SK-N-SH treated with all-trans-retinoic acid at 6 μM for 48 hours (cell line): ENCODE measurements at regions not wholly inside any gene's neighbourhood (a gene's known extent, or its start where the extent isn't known, plus 50 kb on each side); places are given as distances from the start of the nearest gene placed in this dataset.

ENCODE experiments used
- ATAC-seq: fragments of 200-7000 bp; cut with Tn5 transposase; 3 replicates; pipeline ENCODE4 v1.9.1; 2020; ENCODE audit warnings: mild to moderate bottlenecking, moderate library complexity
- ARNTL ChIP-seq: fragments of 450-650 bp; formaldehyde crosslinking; IDR thresholded peaks from 2 replicates; pipeline ENCODE4 v1.5.0; 2020; ENCODE audit warnings: low read depth, mild to moderate bottlenecking, moderate library complexity, borderline replicate concordance
- BACH2 ChIP-seq: fragments of 250-450 bp; sonication (Bioruptor Pico); IDR thresholded peaks from 2 replicates; pipeline ENCODE4 v1.9.0; 2021; ENCODE audit warnings: mild to moderate bottlenecking, borderline replicate concordance
- CREB5 ChIP-seq: fragments of 250-450 bp; sonication (Bioruptor Pico); IDR thresholded peaks from 2 replicates; pipeline ENCODE4 v1.5.1; 2020; ENCODE audit warnings: low read depth, mild to moderate bottlenecking, moderate library complexity
- CSDC2 ChIP-seq: fragments of 250-450 bp; sonication (Bioruptor Pico); IDR thresholded peaks from 2 replicates; pipeline ENCODE4 v1.5.0; 2020; ENCODE audit warnings: mild to moderate bottlenecking, moderate library complexity
- CSRNP3 ChIP-seq: fragments of 250-450 bp; sonication (Bioruptor Pico); IDR thresholded peaks from 2 replicates; pipeline ENCODE4 v1.5.1; 2021; ENCODE audit warnings: mild to moderate bottlenecking, moderate library complexity
- ESRRG ChIP-seq: fragments of 250-450 bp; sonication (Bioruptor Pico); IDR thresholded peaks from 2 replicates; pipeline ENCODE4 v1.6.1; 2021; ENCODE audit warnings: mild to moderate bottlenecking
- GLIS3 ChIP-seq: fragments of 250-450 bp; sonication (Bioruptor Pico); IDR thresholded peaks from 2 replicates; pipeline ENCODE4 v1.5.0; 2020; ENCODE audit warnings: mild to moderate bottlenecking, moderate library complexity
- ISL1 ChIP-seq: fragments of 250-450 bp; sonication (Bioruptor Pico); IDR thresholded peaks from 2 replicates; pipeline ENCODE4 v2.1.2; 2022; ENCODE audit warnings: mild to moderate bottlenecking, moderate library complexity
- OSR1 ChIP-seq: fragments of 250-450 bp; sonication (Bioruptor Pico); IDR thresholded peaks from 2 replicates; pipeline ENCODE4 v1.8.0; 2022; ENCODE audit warnings: moderate library complexity, mild to moderate bottlenecking, inconsistent platforms
- PATZ1 ChIP-seq: fragments of 250-450 bp; sonication (Bioruptor Pico); IDR thresholded peaks from 2 replicates; pipeline ENCODE4 v1.8.0; 2020; ENCODE audit warnings: mild to moderate bottlenecking, moderate library complexity, borderline replicate concordance
- PPARA ChIP-seq: fragments of 250-450 bp; sonication (Bioruptor Pico); IDR thresholded peaks from 2 replicates; pipeline ENCODE4 v1.5.0; 2020; ENCODE audit warnings: mild to moderate bottlenecking, borderline replicate concordance
- RARB ChIP-seq: fragments of 250-450 bp; sonication (Bioruptor Pico); IDR thresholded peaks from 2 replicates; pipeline ENCODE4 v1.8.0; 2021; ENCODE audit warnings: mild to moderate bottlenecking, moderate library complexity
- TCF4 ChIP-seq: fragments of 250-450 bp; sonication (Bioruptor Pico); IDR thresholded peaks from 2 replicates; pipeline ENCODE4 v1.8.0; 2021; ENCODE audit warnings: mild to moderate bottlenecking, moderate library complexity, borderline replicate concordance
- TOX ChIP-seq: fragments of 250-450 bp; sonication (Bioruptor Pico); IDR thresholded peaks from 2 replicates; pipeline ENCODE4 v1.8.0; 2021; ENCODE audit warnings: mild to moderate bottlenecking, moderate library complexity, borderline replicate concordance
- TSHZ2 ChIP-seq: fragments of 250-450 bp; sonication (Bioruptor Pico); IDR thresholded peaks from 2 replicates; pipeline ENCODE4 v1.5.0; 2020; ENCODE audit warnings: mild to moderate bottlenecking, moderate library complexity
- ZC3H10 ChIP-seq: fragments of 250-450 bp; sonication (Bioruptor Pico); IDR thresholded peaks from 2 replicates; pipeline ENCODE4 v1.5.1; 2021; ENCODE audit warnings: mild to moderate bottlenecking, moderate library complexity
- ZFP3 ChIP-seq: fragments of 250-450 bp; sonication (Bioruptor Pico); IDR thresholded peaks from 2 replicates; pipeline ENCODE4 v1.5.0; 2020; ENCODE audit warnings: mild to moderate bottlenecking, moderate library complexity
- ZFP30 ChIP-seq: fragments of 450-650 bp; formaldehyde crosslinking; IDR thresholded peaks from 2 replicates; pipeline ENCODE4 v1.5.0; 2022; ENCODE audit warnings: mild to moderate bottlenecking, moderate library complexity
- ZNF8 ChIP-seq: fragments of 450-650 bp; formaldehyde crosslinking; IDR thresholded peaks from 2 replicates; pipeline ENCODE4 v1.5.0; 2020; ENCODE audit warnings: mild to moderate bottlenecking, moderate library complexity

- TF ChIP-seq TSHZ2 (no peak), ZNF8 (CRISPR knock-in tag) (no peak)
Observed at GRCh38 chr4:89502581-89502980, 195.0 kb upstream of the GPRIN3 start (continued).

- ATAC-seq: no peak
- no peak for TF ChIP-seq RARB
- no peak for TF ChIP-seq ARNTL (CRISPR knock-in tag)
- no peak for TF ChIP-seq ESRRG (CRISPR knock-in tag)
- TF ChIP-seq CSDC2 (CRISPR knock-in tag): no peak
- TF ChIP-seq TCF4: no peak
Observed at GRCh38 chr4:89497517-89498308, 190.1 kb upstream of the GPRIN3 start.

- ATAC-seq: no peak
- no peak for TF ChIP-seq ARNTL (CRISPR knock-in tag)
- TF ChIP-seq GLIS3: no peak
- TF ChIP-seq BACH2 (CRISPR knock-in tag): no peak
- TF ChIP-seq, all 23 proteins: peak for 0
Observed at GRCh38 chr4:89496851-89497250, 189.3 kb upstream of the GPRIN3 start.

GRCh38 chr4:89493367-89493766 is 185.8 kb upstream of the GPRIN3 start:
- no peak for ATAC-seq
- TF ChIP-seq ESRRG (CRISPR knock-in tag) (no peak), RARB (no peak), ISL1 (CRISPR knock-in tag) (no peak), ZFP30 (CRISPR knock-in tag) (no peak), TSHZ2 (no peak), CREB5 (CRISPR knock-in tag) (no peak), GLIS3 (no peak), PPARA (CRISPR knock-in tag) (no peak), TOX (CRISPR knock-in tag) (no peak), ZFP3 (CRISPR knock-in tag) (no peak), ZC3H10 (CRISPR knock-in tag) (no peak), PATZ1 (CRISPR knock-in tag) (no peak), ARNTL (CRISPR knock-in tag) (no peak)

- no peak for ATAC-seq
- no peak for TF ChIP-seq PPARA (CRISPR knock-in tag)
- TF ChIP-seq TCF4: no peak
- no peak for TF ChIP-seq CSRNP3
- TF ChIP-seq TSHZ2: no peak
- no peak for TF ChIP-seq OSR1 (CRISPR knock-in tag)
- TF ChIP-seq ARNTL (CRISPR knock-in tag): no peak
Observed at GRCh38 chr4:89492581-89493071, 185.0 kb upstream of the GPRIN3 start.
